ENCODE measurements at regions not wholly inside any gene's neighbourhood (a gene's known extent, or its start where the extent isn't known, plus 50 kb on each side); places are given as distances from the start of the nearest gene placed in this dataset.

GRCh38 chr2:225999692-226000091, 600.2 kb downstream of the NYAP2 start:
- no peak for FAIRE-seq

GRCh38 chr2:225998653-225999052, 599.1 kb downstream of the NYAP2 start:
- DNase-seq (ENCODE audit: low spot score) (peak; percentile 29), FAIRE-seq (no peak)

More at GRCh38 chr2:225999692-226000091, 600.2 kb downstream of the NYAP2 start:
- DNase-seq (ENCODE audit: low spot score) = no peak

GRCh38 chr2:225998116-225998515, 598.6 kb downstream of the NYAP2 start:
- FAIRE-seq = no peak
- no peak for DNase-seq (ENCODE audit: low spot score)

GRCh38 chr2:225996462-225996828, 596.9 kb downstream of the NYAP2 start:
- no peak for FAIRE-seq
- DNase-seq (ENCODE audit: low spot score) = no peak

- FAIRE-seq (no peak), DNase-seq (ENCODE audit: low spot score) (no peak)
Observed at GRCh38 chr2:225995796-225996461, 596.4 kb downstream of the NYAP2 start.

- no peak for FAIRE-seq
- peak; percentile 48 for DNase-seq (ENCODE audit: low spot score)
Observed at GRCh38 chr2:225994748-225995405, 595.4 kb downstream of the NYAP2 start.

GRCh38 chr2:225993430-225993829, 593.9 kb downstream of the NYAP2 start:
- FAIRE-seq (no peak), DNase-seq (ENCODE audit: low spot score) (peak; percentile 44)

- FAIRE-seq = no peak
- DNase-seq (ENCODE audit: low spot score) = no peak
Observed at GRCh38 chr2:225989809-225990208, 590.3 kb downstream of the NYAP2 start.

GRCh38 chr2:225980372-225980771, 580.9 kb downstream of the NYAP2 start:
- FAIRE-seq (no peak), DNase-seq (ENCODE audit: low spot score) (no peak)

GRCh38 chr2:225971433-225971832, 571.9 kb downstream of the NYAP2 start:
- FAIRE-seq (no peak), DNase-seq (ENCODE audit: low spot score) (no peak)

- no peak for FAIRE-seq
- DNase-seq (ENCODE audit: low spot score) = no peak
Observed at GRCh38 chr2:225948903-225949302, 549.4 kb downstream of the NYAP2 start.

- no peak for FAIRE-seq
Observed at GRCh38 chr2:225938991-225939390, 539.5 kb downstream of the NYAP2 start.

GRCh38 chr2:225937625-225938187, 538.2 kb downstream of the NYAP2 start:
- DNase-seq (ENCODE audit: low spot score) (no peak), FAIRE-seq (no peak)

More at GRCh38 chr2:225938991-225939390, 539.5 kb downstream of the NYAP2 start:
- no peak for DNase-seq (ENCODE audit: low spot score)

- FAIRE-seq = no peak
- no peak for DNase-seq (ENCODE audit: low spot score)
Observed at GRCh38 chr2:225932811-225933413, 533.4 kb downstream of the NYAP2 start.

GRCh38 chr2:225930687-225931086, 531.2 kb downstream of the NYAP2 start:
- FAIRE-seq (no peak), DNase-seq (ENCODE audit: low spot score) (no peak)

- FAIRE-seq (no peak), DNase-seq (ENCODE audit: low spot score) (no peak)
Observed at GRCh38 chr2:225920621-225921220, 521.2 kb downstream of the NYAP2 start.

GRCh38 chr2:225916692-225917091, 517.2 kb downstream of the NYAP2 start:
- DNase-seq (ENCODE audit: low spot score) (no peak), FAIRE-seq (no peak)

- no peak for DNase-seq (ENCODE audit: low spot score)
- no peak for FAIRE-seq
Observed at GRCh38 chr2:225911019-225911418, 511.5 kb downstream of the NYAP2 start.

- DNase-seq (ENCODE audit: low spot score) (peak; percentile 10), FAIRE-seq (no peak)
Observed at GRCh38 chr2:225895126-225895525, 495.6 kb downstream of the NYAP2 start.

GRCh38 chr2:225894236-225894980, 494.9 kb downstream of the NYAP2 start:
- FAIRE-seq (peak; percentile 79), DNase-seq (ENCODE audit: low spot score) (peak; percentile 81)

GRCh38 chr2:225893151-225893550, 493.6 kb downstream of the NYAP2 start:
- FAIRE-seq (no peak), DNase-seq (ENCODE audit: low spot score) (peak; percentile 41)
